OCI-LY1 (cell line): ENCODE measurements at regions not wholly inside any gene's neighbourhood (a gene's known extent, or its start where the extent isn't known, plus 50 kb on each side); places are given as distances from the start of the nearest gene placed in this dataset.

Experiments used
- H2AFZ ChIP-seq: fragments of 200-600 bp; sonication (generic), shearing (Covaris generic); 2 replicates; pipeline ENCODE4 v1.6.0; 2014; ENCODE audit warnings: antibody characterized with exemption, mild to moderate bottlenecking, low read length
- H3F3A ChIP-seq: fragments of 200-600 bp; sonication (generic), shearing (Covaris generic); 2 replicates; pipeline ENCODE4 v1.6.0; 2014; ENCODE audit warnings: mild to moderate bottlenecking, antibody characterized with exemption, low read length, moderate library complexity; ENCODE audit not compliant: insufficient read depth
- H3K27ac ChIP-seq: fragments of 200-600 bp; sonication (generic); 2 replicates; pipeline ENCODE4 v1.5.1; 2014; ENCODE audit warnings: low read length, mixed run types, mild to moderate bottlenecking, low read depth; ENCODE audit not compliant: poor library complexity, severe bottlenecking
- H3K27me3 ChIP-seq: fragments of 200-600 bp; sonication (generic); 2 replicates; pipeline ENCODE4 v1.6.0; 2014; ENCODE audit warnings: antibody characterized with exemption, mild to moderate bottlenecking, low read length, moderate library complexity; ENCODE audit not compliant: insufficient read depth
- H3K36me3 ChIP-seq: fragments of 200-600 bp; sonication (generic); 2 replicates; pipeline ENCODE4 v1.6.1; 2014; ENCODE audit warnings: mild to moderate bottlenecking, antibody characterized with exemption, low read length, moderate library complexity, mixed read lengths; ENCODE audit not compliant: insufficient read depth
- H3K4me1 ChIP-seq: fragments of 200-600 bp; sonication (generic); 2 replicates; pipeline ENCODE4 v1.5.1; 2014; ENCODE audit warnings: mild to moderate bottlenecking, low read length, moderate library complexity; ENCODE audit not compliant: insufficient read depth, severe bottlenecking
- H3K4me2 ChIP-seq: fragments of 200-600 bp; sonication (generic), shearing (Covaris generic); 2 replicates; pipeline ENCODE4 v1.6.1; 2014; ENCODE audit warnings: low read length
- H3K4me3 ChIP-seq: fragments of 200-600 bp; sonication (generic); 2 replicates; pipeline ENCODE4 v1.5.1; 2014; ENCODE audit warnings: low read length, low read depth, mild to moderate bottlenecking, mixed read lengths; ENCODE audit not compliant: poor library complexity, severe bottlenecking
- H3K79me2 ChIP-seq: fragments of 200-600 bp; shearing (Covaris generic); 2 replicates; pipeline ENCODE4 v1.6.1; 2016; ENCODE audit warnings: mixed run types, low read length, mixed read lengths; ENCODE audit not compliant: insufficient read depth
- H3K9ac ChIP-seq: fragments of 200-600 bp; sonication (generic), shearing (Covaris generic); 2 replicates; pipeline ENCODE4 v1.6.1; 2014; ENCODE audit warnings: mild to moderate bottlenecking, low read length, mixed read lengths
- H3K9me2 ChIP-seq: fragments of 200-600 bp; sonication (generic), shearing (Covaris generic); 2 replicates; pipeline ENCODE4 v1.6.1; 2014; ENCODE audit warnings: low read depth, mild to moderate bottlenecking, low read length, mixed read lengths
- H3K9me3 ChIP-seq: fragments of 200-600 bp; shearing (Covaris generic); 2 replicates; pipeline ENCODE4 v1.6.1; 2014; ENCODE audit warnings: low read length, mixed read lengths
- H4K20me1 ChIP-seq: fragments of 200-600 bp; sonication (generic), shearing (Covaris generic); 2 replicates; pipeline ENCODE4 v1.6.0; 2016; ENCODE audit warnings: mild to moderate bottlenecking, low read length; ENCODE audit not compliant: insufficient read depth
- EZH2 ChIP-seq: fragments of 200-600 bp; sonication (generic), shearing (Covaris generic); IDR thresholded peaks from 2 replicates; pipeline ENCODE4 v1.8.0; 2017; ENCODE audit warnings: borderline replicate concordance, mixed run types, mild to moderate bottlenecking, antibody characterized with exemption, low read length, moderate library complexity, mixed read lengths
- TF ChIP-seq, protein P1 (sequence below): fragments of 200-600 bp; sonication (generic), shearing (Covaris generic); IDR thresholded peaks from 2 replicates; pipeline ENCODE4 v1.5.1; 2017; ENCODE audit warnings: mild to moderate bottlenecking, antibody characterized with exemption, low read length, moderate library complexity, mixed read lengths

DNA sequence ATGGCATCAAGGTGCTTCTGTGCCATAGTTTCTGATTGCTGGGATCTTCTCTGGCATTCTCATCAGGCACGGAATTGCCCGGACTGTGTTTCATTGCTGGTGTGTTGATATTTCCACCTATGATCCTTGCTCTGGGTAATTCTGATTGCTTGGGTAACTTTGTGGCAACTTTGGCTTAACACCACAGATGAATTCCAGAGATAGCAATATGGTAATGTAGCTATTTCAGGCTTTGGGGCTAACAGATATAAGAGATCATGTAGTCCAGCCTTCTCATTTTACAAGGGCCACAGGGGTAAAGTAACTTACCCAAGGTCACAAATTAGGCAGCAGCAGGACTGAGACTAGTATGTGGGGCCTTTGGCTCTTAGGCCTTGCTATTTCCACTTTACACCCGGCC, 53.9 kb upstream of the PLPP4 start:
- H3K4me2 ChIP-seq: no peak overlapping the region
- TF ChIP-seq, protein P1, sequence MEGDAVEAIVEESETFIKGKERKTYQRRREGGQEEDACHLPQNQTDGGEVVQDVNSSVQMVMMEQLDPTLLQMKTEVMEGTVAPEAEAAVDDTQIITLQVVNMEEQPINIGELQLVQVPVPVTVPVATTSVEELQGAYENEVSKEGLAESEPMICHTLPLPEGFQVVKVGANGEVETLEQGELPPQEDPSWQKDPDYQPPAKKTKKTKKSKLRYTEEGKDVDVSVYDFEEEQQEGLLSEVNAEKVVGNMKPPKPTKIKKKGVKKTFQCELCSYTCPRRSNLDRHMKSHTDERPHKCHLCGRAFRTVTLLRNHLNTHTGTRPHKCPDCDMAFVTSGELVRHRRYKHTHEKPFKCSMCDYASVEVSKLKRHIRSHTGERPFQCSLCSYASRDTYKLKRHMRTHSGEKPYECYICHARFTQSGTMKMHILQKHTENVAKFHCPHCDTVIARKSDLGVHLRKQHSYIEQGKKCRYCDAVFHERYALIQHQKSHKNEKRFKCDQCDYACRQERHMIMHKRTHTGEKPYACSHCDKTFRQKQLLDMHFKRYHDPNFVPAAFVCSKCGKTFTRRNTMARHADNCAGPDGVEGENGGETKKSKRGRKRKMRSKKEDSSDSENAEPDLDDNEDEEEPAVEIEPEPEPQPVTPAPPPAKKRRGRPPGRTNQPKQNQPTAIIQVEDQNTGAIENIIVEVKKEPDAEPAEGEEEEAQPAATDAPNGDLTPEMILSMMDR: no peak
- TF ChIP-seq EZH2: no peak
- H3K27ac ChIP-seq: no peak overlapping the region
- H4K20me1 ChIP-seq: no peaks in the 10 kb centered on the region
- no peaks in the 10 kb centered on the region for H3F3A ChIP-seq
- H3K4me1 ChIP-seq: no peaks in the 10 kb centered on the region
- H3K9me2 ChIP-seq: no peaks in the 10 kb centered on the region
- H3K9ac ChIP-seq: no peak overlapping the region
- H3K79me2 ChIP-seq: no peaks in the 10 kb centered on the region
- no peak overlapping the region for H3K4me3 ChIP-seq
- H3K27me3 ChIP-seq: no peaks in the 10 kb centered on the region
- no peaks in the 10 kb centered on the region for H3K36me3 ChIP-seq
- no peaks in the 10 kb centered on the region for H3K9me3 ChIP-seq
- no peak overlapping the region for H2AFZ ChIP-seq

DNA sequence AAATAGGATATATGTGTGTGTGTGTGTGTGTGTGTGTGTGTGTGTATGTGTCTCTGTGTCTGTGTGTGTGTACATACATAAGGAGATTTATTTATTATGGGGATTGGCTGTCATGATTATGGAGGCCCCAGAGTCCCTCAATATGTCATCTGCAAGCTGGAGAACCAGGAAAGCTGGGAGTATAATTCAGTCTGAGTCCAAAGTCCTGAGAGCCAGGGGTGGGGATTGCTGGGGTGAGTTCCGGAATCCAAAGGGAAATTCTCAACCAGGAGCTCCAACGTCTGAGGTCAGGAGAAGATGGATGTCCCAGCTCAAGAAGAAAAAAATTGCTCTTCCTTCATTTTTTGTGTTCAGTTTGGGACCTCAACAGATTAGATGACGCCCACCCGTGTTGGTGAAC, 50.7 kb upstream of the PLPP4 start:
- H3K4me1 ChIP-seq: no peaks in the 10 kb centered on the region
- no peaks in the 10 kb centered on the region for H3K27me3 ChIP-seq
- no peaks in the 10 kb centered on the region for H3K9me2 ChIP-seq
- no peak overlapping the region for H3K4me2 ChIP-seq
- H3K4me3 ChIP-seq: no peak overlapping the region
- H3K79me2 ChIP-seq: no peaks in the 10 kb centered on the region
- no peak overlapping the region for H3K27ac ChIP-seq
- H3F3A ChIP-seq: no peaks in the 10 kb centered on the region
- no peak overlapping the region for H3K9ac ChIP-seq
- no peaks in the 10 kb centered on the region for H3K9me3 ChIP-seq
- H2AFZ ChIP-seq: no peak overlapping the region
- H3K36me3 ChIP-seq: no peaks in the 10 kb centered on the region
- TF ChIP-seq, protein P1: no peak
- TF ChIP-seq EZH2: no peak
- H4K20me1 ChIP-seq: no peaks in the 10 kb centered on the region
